HCT116 (cell line): ENCODE measurements at regions not wholly inside any gene's neighbourhood (a gene's known extent, or its start where the extent isn't known, plus 50 kb on each side); places are given as distances from the start of the nearest gene placed in this dataset.

Source experiments
- ATAC-seq: fragments of 200-7000 bp; cut with Tn5 transposase; 2 replicates; pipeline ENCODE4 v1.9.1; 2020; ENCODE audit warnings: mild to moderate bottlenecking, moderate library complexity
- BruUV-seq: library from RNA; stranded (reverse); fragments of 400-500 nt; replicated peaks from 2 replicates; lab custom pipeline; 2021; lab: Mats Ljungman, UMichigan
- CTCF ChIA-PET: fragments of 300-600 bp; sonication (Branson Sonifier 250); formaldehyde crosslinking; loops from one replicate; lab custom pipeline; 2021; ENCODE audit warnings: antibody characterized with exemption; lab: Charles Lee
- POLR2A ChIA-PET: fragments of 300-600, 350-600 bp; sonication (Branson Sonifier 250); formaldehyde crosslinking; loops from one replicate; lab custom pipeline; 2021; ENCODE audit warnings: antibody characterized with exemption; lab: Charles Lee
- RAD21 ChIA-PET, 2 experiments: fragments of 300-600 bp; sonication (Branson Sonifier 250); formaldehyde crosslinking; loops; one replicate each; lab custom pipeline; 2023; ENCODE audit warnings: low total read pairs in 2 of 2; ENCODE audit not compliant: uncharacterized antibody in 2 of 2, unreplicated experiment in 2 of 2, low non-redundant PET in 1 of 2; lab: Charles Lee
- DNase-seq: peaks from one replicate; pipeline ENCODE4 v3.0.0-alpha.2; 2010; ENCODE audit warnings: low read depth, low spot score
- H2AFZ ChIP-seq: fragments of 200-600 bp; shearing (Covaris generic), sonication (generic); 2 replicates; pipeline ENCODE4 v1.6.1; 2017; ENCODE audit warnings: low read depth, mixed run types, mixed read lengths, antibody characterized with exemption, low read length; ENCODE audit not compliant: poor library complexity, severe bottlenecking
- H3K27ac ChIP-seq: 2 replicates; pipeline ENCODE4 v1.5.1; 2012; ENCODE audit warnings: low read depth, low read length
- H3K27me3 ChIP-seq: fragments of 200-600 bp; sonication (generic); 2 replicates; pipeline ENCODE4 v1.6.1; 2016; ENCODE audit warnings: mixed run types, low read length, mixed read lengths; ENCODE audit not compliant: insufficient read depth
- H3K36me3 ChIP-seq, 2 experiments: fragments of 200-500 bp in 1 of 2; fragments of 200-600 bp in 1 of 2; sonication (Bioruptor generic) in 1 of 2; sonication (generic) in 1 of 2; 2 replicates each; pipeline versions ENCODE4 v1.5.1 to v1.6.1; 2014 to 2016; ENCODE audit warnings: low read length in 2 of 2, inconsistent platforms in 1 of 2, mixed read lengths in 1 of 2, mixed run types in 1 of 2; ENCODE audit not compliant: insufficient read depth in 2 of 2, control insufficient read depth in 1 of 2
- H3K4me1 ChIP-seq, 2 experiments: fragments of 200-600 bp in 1 of 2; sonication (generic) in 1 of 2; 2 replicates each; pipeline versions ENCODE4 v1.5.1 to v1.6.1; 2012 to 2017; ENCODE audit warnings: low read length in 2 of 2, inconsistent platforms in 1 of 2, mild to moderate bottlenecking in 1 of 2, mixed read lengths in 1 of 2, mixed run types in 1 of 2, moderate library complexity in 1 of 2; ENCODE audit not compliant: insufficient read depth in 2 of 2, control insufficient read depth in 1 of 2
- H3K4me2 ChIP-seq: fragments of 200-600 bp; sonication (generic); 2 replicates; pipeline ENCODE4 v1.6.1; 2017; ENCODE audit warnings: mixed run types, low read length, mixed read lengths
- H3K4me3 ChIP-seq, 2 experiments: fragments of 200-600 bp in 1 of 2; sonication (generic) in 1 of 2; replicated peaks in 1 of 2; 2 replicates each; pipeline ENCODE4 v1.5.1; 2011 to 2016; ENCODE audit warnings: low read length in 2 of 2, control low read depth in 1 of 2, low read depth in 1 of 2, mild to moderate bottlenecking in 1 of 2, mixed read lengths in 1 of 2, mixed run types in 1 of 2
- H3K79me2 ChIP-seq: fragments of 200-600 bp; sonication (generic); 2 replicates; pipeline ENCODE4 v1.6.1; 2017; ENCODE audit warnings: mild to moderate bottlenecking, mixed run types, low read length, moderate library complexity, mixed read lengths; ENCODE audit not compliant: insufficient read depth
- H3K9ac ChIP-seq: fragments of 200-600 bp; sonication (generic); 2 replicates; pipeline ENCODE4 v1.6.1; 2016; ENCODE audit warnings: low read length, mixed read lengths
- H3K9me2 ChIP-seq: fragments of 200-600 bp; sonication (generic), shearing (Covaris generic); 2 replicates; pipeline ENCODE4 v1.6.1; 2017; ENCODE audit warnings: mixed run types, mild to moderate bottlenecking, moderate library complexity; ENCODE audit not compliant: insufficient read depth
- H3K9me3 ChIP-seq, 2 experiments: fragments of 200-500 bp in 1 of 2; fragments of 200-600 bp in 1 of 2; sonication (Bioruptor generic) in 1 of 2; sonication (generic) in 1 of 2; 2 replicates each; pipeline ENCODE4 v1.6.1; 2014 to 2017; ENCODE audit warnings: low read length in 2 of 2, mixed read lengths in 2 of 2, inconsistent platforms in 1 of 2, low read depth in 1 of 2, mild to moderate bottlenecking in 1 of 2, mixed run types in 1 of 2, moderate library complexity in 1 of 2; ENCODE audit not compliant: control insufficient read depth in 1 of 2, insufficient read depth in 1 of 2
- H4K20me1 ChIP-seq: fragments of 200-600 bp; sonication (generic), shearing (Covaris generic); 2 replicates; pipeline ENCODE4 v1.6.1; 2017; ENCODE audit warnings: mixed run types, mild to moderate bottlenecking, moderate library complexity; ENCODE audit not compliant: insufficient read depth
- ATF3 ChIP-seq: IDR thresholded peaks from 2 replicates; pipeline ENCODE4 v1.6.1; 2012
- EGR1 ChIP-seq: IDR thresholded peaks from 2 replicates; pipeline ENCODE4 v1.6.1; 2012; ENCODE audit warnings: low read depth
- ELF1 ChIP-seq: IDR thresholded peaks from 2 replicates; pipeline ENCODE4 v1.6.1; 2012; ENCODE audit warnings: low read depth, borderline replicate concordance
- EZH2 ChIP-seq: fragments of 200-600 bp; sonication (generic); IDR thresholded peaks from 2 replicates; pipeline ENCODE4 v1.6.1; 2017; ENCODE audit warnings: antibody characterized with exemption, mixed run types
- EZH2phosphoT487 ChIP-seq: fragments of 200-600 bp; IDR thresholded peaks from 2 replicates; pipeline ENCODE4 v1.6.1; 2018; ENCODE audit warnings: antibody characterized with exemption, borderline replicate concordance
- FOSL1 ChIP-seq: IDR thresholded peaks from 2 replicates; pipeline ENCODE4 v1.6.1; 2012; ENCODE audit warnings: low read depth
- MAX ChIP-seq: IDR thresholded peaks from 2 replicates; pipeline ENCODE4 v1.6.1; 2012
- RAD21 ChIP-seq: IDR thresholded peaks from 2 replicates; pipeline ENCODE4 v1.6.1; 2012; ENCODE audit warnings: low read depth, mild to moderate bottlenecking
- REST ChIP-seq: IDR thresholded peaks from 2 replicates; pipeline ENCODE4 v1.6.1; 2012; ENCODE audit warnings: low read depth
- SP1 ChIP-seq: IDR thresholded peaks from 2 replicates; pipeline ENCODE4 v1.6.1; 2012; ENCODE audit warnings: low read depth
- SRF ChIP-seq: IDR thresholded peaks from 2 replicates; pipeline ENCODE4 v1.6.1; 2012; ENCODE audit warnings: low read depth
- YY1 ChIP-seq: IDR thresholded peaks from 2 replicates; pipeline ENCODE4 v1.6.1; 2011; ENCODE audit warnings: low read length, low read depth, moderate library complexity, mild to moderate bottlenecking; ENCODE audit not compliant: insufficient replicate concordance; ENCODE audit errors: extremely low read depth
- ZBTB33 ChIP-seq: IDR thresholded peaks from 2 replicates; pipeline ENCODE4 v1.6.1; 2011; ENCODE audit warnings: mild to moderate bottlenecking, low read length, moderate library complexity; ENCODE audit not compliant: insufficient replicate concordance; ENCODE audit errors: extremely low read depth
- ZFX ChIP-seq: fragments of 450-650 bp; IDR thresholded peaks from 2 replicates; pipeline ENCODE4 v1.6.1; 2017
- intact Hi-C: fragments of 100-400 bp; cut with micrococcal nuclease; formaldehyde crosslinking; loops from 2 replicates; pipeline ENCODE4 v1.10.0; 2022

- no peak for TF ChIP-seq EGR1
- no peak for TF ChIP-seq YY1
- no peak for TF ChIP-seq EZH2
- no peak for TF ChIP-seq SP1
- TF ChIP-seq ATF3 = no peak
Measured at GRCh38 chr3:14039149-14039548, 85.5 kb downstream of the CHCHD4 start (continued).

GRCh38 chr3:14037211-14037610 is 87.5 kb downstream of the CHCHD4 start:
- Histone ChIP-seq H3K4me1 (no peaks in the 10 kb centered on the region), H3K36me3 (no peaks in the 10 kb centered on the region), H4K20me1 (no peaks in the 10 kb centered on the region), H3K79me2 (no peaks in the 10 kb centered on the region)
- ChIA-PET RAD21 (no interaction called here), CTCF (no interaction called here), POLR2A (no interaction called here)
- intact Hi-C loops = no loop called here
- no peak for TF ChIP-seq ATF3
- TF ChIP-seq SP1 = no peak
- no peak for TF ChIP-seq FOSL1
- no peak for TF ChIP-seq RAD21
- TF ChIP-seq EZH2phosphoT487 = no peak
- TF ChIP-seq ZFX = no peak
- TF ChIP-seq SRF = no peak
- TF ChIP-seq REST = no peak
- no peak for TF ChIP-seq ZBTB33
- no peak for TF ChIP-seq EZH2
- no peak for TF ChIP-seq MAX
- TF ChIP-seq ELF1 = no peak
- TF ChIP-seq, all 23 proteins: peak for 0
- BruUV-seq = no TSS peak
- Histone ChIP-seq H2AFZ (no peak overlapping the region), H3K9ac (no peak overlapping the region), H3K4me2 (no peak overlapping the region), H3K27ac (no peak overlapping the region), H3K9me3 (peaks cover 0 to 3% of the 10 kb centered on the region in 2 experiments; a peak in 2 of 4 replicates), H3K27me3 (no peaks in the 10 kb centered on the region), H3K9me2 (no peaks in the 10 kb centered on the region), H3K4me3 (no peak overlapping the region)
- ATAC-seq (no peak), DNase-seq (no peak)
